GM21723 (cell line): ENCODE measurements at regions not wholly inside any gene's neighbourhood (a gene's known extent, or its start where the extent isn't known, plus 50 kb on each side); places are given as distances from the start of the nearest gene placed in this dataset.

Experiments used
- ATAC-seq: cut with Tn5 transposase; IDR thresholded peaks from one replicate; pipeline ENCODE4 v1.9.1; 2021; ENCODE audit warnings: mild to moderate bottlenecking, moderate library complexity; ENCODE audit not compliant: unreplicated experiment

DNA sequence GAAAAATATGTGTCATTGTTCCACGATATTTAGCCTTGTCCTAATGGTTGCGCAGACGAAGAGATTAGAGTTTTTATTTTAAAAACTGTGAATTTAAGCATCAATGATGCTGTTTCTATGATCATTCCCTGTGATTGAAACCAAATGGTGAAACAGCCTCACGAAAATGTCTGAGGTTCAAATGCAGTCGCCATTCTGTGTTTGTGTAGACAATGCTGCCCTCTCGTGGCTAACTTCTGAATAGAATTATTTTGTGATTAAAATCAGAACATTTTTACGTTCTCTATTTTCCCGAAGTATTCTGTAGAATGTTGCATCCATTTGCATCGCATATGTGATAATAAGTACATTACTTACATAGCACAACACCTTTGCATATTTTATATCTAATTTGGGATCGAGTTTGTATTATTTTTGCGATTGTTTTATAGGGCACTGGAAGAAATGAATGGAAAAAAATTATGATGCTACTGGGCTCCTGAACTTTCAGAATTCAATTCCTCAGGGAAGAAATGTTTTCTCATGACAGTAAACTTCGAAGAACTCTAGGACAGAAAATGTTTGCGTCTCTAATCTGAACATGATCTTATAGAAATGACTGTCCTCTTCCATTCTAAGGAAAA lies 54.8 kb upstream of the CREB1 start:
- no peak for ATAC-seq

DNA sequence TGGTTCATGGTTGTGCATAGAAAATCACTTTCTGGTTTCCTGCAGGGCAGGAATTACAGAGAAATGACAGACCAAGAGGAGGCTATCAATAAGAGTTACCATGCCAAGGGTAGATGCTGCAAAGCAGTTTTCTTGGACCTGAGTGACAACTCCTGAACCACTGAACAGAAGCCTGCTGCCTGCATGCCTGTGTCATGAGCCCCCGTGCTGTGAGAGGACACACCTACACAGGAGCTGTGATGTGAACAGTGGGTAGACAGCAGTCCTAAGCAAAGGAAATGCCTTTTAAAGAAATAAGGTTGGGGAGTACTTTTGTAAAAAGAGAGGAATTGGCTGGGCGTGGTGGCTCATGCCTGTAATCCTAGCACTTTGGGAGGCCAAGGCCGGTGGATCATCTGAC lies 54.2 kb upstream of the CREB1 start:
- ATAC-seq = no peak

DNA sequence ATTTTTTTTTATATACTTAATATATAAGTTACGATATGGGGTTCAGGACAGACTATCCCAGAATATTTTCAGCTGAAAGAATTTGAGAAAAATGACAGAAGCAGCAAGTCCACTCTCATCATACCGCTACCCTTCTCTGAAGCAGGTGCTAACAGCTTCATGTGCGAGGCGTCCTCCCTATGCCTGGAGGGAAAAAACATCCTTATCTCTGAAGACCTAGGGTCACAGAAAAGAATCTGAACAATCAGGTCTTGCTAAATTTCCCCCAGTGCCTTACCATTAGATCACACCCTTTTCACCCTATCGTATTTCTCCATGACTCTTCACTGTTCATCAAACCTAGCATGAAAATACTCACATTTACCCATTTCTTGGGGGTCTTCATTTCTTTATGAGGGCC lies 51.9 kb upstream of the CREB1 start:
- ATAC-seq = no peak

DNA sequence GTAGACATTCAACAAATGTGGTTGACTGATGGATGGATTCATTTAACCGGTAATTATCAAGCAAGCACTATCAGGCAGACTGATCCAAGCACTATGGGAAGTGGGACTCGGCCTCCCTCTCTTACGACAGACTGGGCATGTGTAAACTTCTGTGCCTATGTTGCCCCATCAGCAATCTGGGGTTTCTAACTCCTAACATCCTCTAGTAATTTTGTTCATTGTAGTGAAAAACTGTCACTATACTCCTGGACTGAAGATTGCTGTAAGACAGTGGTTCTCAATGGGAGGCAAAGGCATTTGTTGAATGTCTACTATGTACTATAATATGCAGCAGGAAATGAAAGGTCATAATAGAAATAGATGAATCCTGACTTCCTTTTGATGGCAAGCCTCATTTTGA lies 51.2 kb upstream of the CREB1 start:
- ATAC-seq = no peak

DNA sequence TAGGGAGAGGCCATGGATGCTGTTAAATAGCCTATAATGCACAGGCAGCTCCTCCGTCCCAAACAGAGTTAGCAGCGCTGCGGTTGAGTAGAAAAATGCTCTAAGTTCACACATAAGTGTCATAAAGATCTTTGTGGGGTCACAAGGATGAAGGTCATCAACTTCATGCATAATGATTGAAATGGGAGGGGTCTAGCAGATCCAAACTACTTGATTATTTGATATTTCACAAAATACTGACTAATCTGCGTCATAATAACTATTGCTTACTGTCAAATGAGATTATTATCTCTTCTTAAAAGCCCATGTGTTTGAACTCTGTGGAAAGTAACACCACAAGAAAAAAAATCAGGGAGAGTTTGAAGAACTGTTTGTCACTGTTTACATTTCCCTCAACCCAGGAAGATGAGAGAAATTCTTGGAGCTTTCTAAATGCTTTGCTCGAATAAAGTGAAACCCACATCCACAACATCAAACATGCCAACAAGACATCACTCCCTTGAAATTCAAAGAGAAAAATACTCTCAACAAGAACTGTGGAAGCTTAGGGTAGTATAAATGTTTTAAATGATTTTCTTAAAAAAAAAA lies 50.5 kb upstream of the CREB1 start:
- no peak for ATAC-seq
